Suprapubic skin (tissue), 3 donors: ENCODE measurements at regions not wholly inside any gene's neighbourhood (a gene's known extent, or its start where the extent isn't known, plus 50 kb on each side); places are given as distances from the start of the nearest gene placed in this dataset.

Experiments
- CTCF ChIP-seq, 2 donors: fragments of 200-600 bp in 1 of 2; fragments of 450-650 bp in 1 of 2; sonication (generic) in 1 of 2; IDR thresholded peaks; one replicate each; pipeline ENCODE4 v1.5.1; 2016 to 2019; ENCODE audit warnings: antibody characterized with exemption in 2 of 2, mild to moderate bottlenecking in 1 of 2, moderate library complexity in 1 of 2
- EP300 ChIP-seq: sonication (generic); formaldehyde crosslinking; IDR thresholded peaks from one replicate; pipeline ENCODE4 v1.6.1; 2017; ENCODE audit warnings: antibody characterized with exemption

GRCh38 chr1:222252788-222253187 is 295.1 kb downstream of the HHIPL2 start:
- TF ChIP-seq CTCF (IDR thresholded peaks at IDR 0.05) (no peak), EP300 (no peak)
